HG03354 (cell line): ENCODE measurements at regions not wholly inside any gene's neighbourhood (a gene's known extent, or its start where the extent isn't known, plus 50 kb on each side); places are given as distances from the start of the nearest gene placed in this dataset.

Source experiments
- ATAC-seq: cut with Tn5 transposase; IDR thresholded peaks from one replicate; pipeline ENCODE4 v1.9.1; 2021; ENCODE audit warnings: mild to moderate bottlenecking; ENCODE audit not compliant: unreplicated experiment, poor library complexity, severe bottlenecking

GRCh38 chr10:117668327-117669008 is 125.9 kb downstream of the EMX2 start:
- no peak for ATAC-seq

- no peak for ATAC-seq
Measured at GRCh38 chr10:117669122-117669521, 126.6 kb downstream of the EMX2 start.

GRCh38 chr10:117670116-117670904 is 127.8 kb downstream of the EMX2 start:
- ATAC-seq = no peak

- ATAC-seq = no peak
Measured at GRCh38 chr10:117673230-117674010, 130.9 kb downstream of the EMX2 start.

GRCh38 chr10:117674201-117674600 is 131.7 kb downstream of the EMX2 start:
- no peak for ATAC-seq

GRCh38 chr10:117674646-117675045 is 132.1 kb downstream of the EMX2 start:
- no peak for ATAC-seq

- ATAC-seq = no peak
Measured at GRCh38 chr10:117675514-117676055, 133.0 kb downstream of the EMX2 start.

GRCh38 chr10:117677239-117677638 is 134.7 kb downstream of the EMX2 start:
- no peak for ATAC-seq

GRCh38 chr10:117677890-117678500 is 135.4 kb downstream of the EMX2 start:
- ATAC-seq = no peak

GRCh38 chr10:117680601-117681000 is 138.1 kb downstream of the EMX2 start:
- no peak for ATAC-seq

GRCh38 chr10:117681104-117681503 is 138.6 kb downstream of the EMX2 start:
- no peak for ATAC-seq

GRCh38 chr10:117684046-117684610 is 141.6 kb downstream of the EMX2 start:
- ATAC-seq = no peak

GRCh38 chr10:117684672-117685211 is 142.2 kb downstream of the EMX2 start:
- no peak for ATAC-seq

- no peak for ATAC-seq
Measured at GRCh38 chr10:117685431-117685830, 142.9 kb downstream of the EMX2 start.

- ATAC-seq = no peak
Measured at GRCh38 chr10:117686606-117687005, 144.1 kb downstream of the EMX2 start.

- ATAC-seq = no peak
Measured at GRCh38 chr10:117688358-117688757, 145.8 kb downstream of the EMX2 start.

GRCh38 chr10:117689566-117689965 is 147.0 kb downstream of the EMX2 start:
- ATAC-seq = no peak

GRCh38 chr10:117690359-117690758 is 147.8 kb downstream of the EMX2 start:
- no peak for ATAC-seq

GRCh38 chr10:117694190-117694589 is 151.6 kb downstream of the EMX2 start:
- no peak for ATAC-seq
